SK-N-DZ (cell line): ENCODE measurements at regions not wholly inside any gene's neighbourhood (a gene's known extent, or its start where the extent isn't known, plus 50 kb on each side); places are given as distances from the start of the nearest gene placed in this dataset.

Experiments
- DNase-seq: peaks from one replicate; pipeline ENCODE4 v3.0.0-alpha.2; 2015; ENCODE audit warnings: low spot score

DNA sequence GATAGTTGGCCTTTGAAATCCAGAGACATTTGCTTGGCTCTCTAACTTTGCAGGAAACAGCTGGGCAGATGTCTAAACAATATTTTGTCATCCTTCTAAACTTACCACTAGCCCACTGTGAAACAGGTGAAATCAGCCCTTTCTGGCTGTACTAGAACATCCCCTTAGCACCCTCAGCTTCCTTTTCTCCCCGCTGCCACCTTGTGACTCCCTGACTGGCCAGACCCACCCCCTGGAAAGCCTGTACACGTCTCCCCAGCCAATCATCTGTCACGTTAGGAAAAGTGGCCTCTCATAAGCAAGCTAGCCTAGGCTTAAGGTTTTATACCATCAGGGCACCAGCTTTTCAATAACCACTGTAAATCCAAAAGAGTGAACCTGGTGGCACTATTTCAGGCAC lies 88.6 kb upstream of the E2F3 start:
- no peak for DNase-seq

DNA sequence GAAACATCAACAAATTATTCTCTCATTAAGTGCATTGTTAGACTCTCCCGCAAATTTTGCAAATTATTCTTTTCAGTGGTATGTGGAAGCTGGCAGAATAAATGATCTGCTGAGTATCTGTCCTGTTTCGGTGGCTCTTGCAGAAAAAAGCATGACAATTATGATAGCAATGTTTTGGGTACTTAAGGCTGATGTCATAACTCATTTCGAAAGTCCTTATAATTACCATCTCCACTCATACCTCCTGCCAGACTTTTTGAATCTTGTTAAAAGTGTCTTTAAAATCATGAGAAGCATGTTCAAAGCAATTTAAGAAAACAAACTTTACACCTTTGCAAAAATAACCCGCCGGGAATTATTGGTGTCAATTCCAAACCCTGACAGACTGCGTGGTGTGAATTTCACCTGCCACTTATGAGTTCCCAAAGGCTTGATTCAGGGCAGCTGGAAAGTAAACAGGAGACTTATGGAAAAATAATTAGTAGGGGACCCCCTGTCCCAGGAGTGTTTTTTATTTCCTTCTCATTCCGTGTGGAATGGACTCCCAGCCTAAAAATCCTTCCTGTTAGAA lies 87.6 kb upstream of the E2F3 start:
- no peak for DNase-seq

GRCh38 chr6:20314866-20315845 lies 86.5 kb upstream of the E2F3 start:
- no peak for DNase-seq

DNA sequence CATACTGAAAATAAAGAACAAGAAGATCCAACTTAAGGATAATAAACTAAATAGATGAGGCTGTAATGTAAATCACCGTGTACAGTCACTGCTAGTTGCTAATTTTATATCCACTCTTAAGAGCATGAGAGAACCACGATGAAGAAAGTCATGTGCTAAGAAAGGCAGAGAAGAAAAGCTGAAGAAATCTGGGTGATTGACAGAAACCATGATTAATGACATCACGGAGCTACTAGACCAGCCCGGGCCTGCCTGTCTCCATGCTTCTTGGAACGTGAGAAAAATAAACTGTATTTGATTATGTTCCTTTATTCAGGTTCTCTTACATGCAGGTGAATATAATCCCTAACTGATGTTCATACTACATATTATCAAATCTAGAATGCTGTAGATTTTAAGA lies 84.2 kb upstream of the E2F3 start:
- DNase-seq = no peak

GRCh38 chr6:20318851-20319387 lies 82.8 kb upstream of the E2F3 start:
- no peak for DNase-seq

GRCh38 chr6:20319520-20320357 lies 81.9 kb upstream of the E2F3 start:
- DNase-seq = no peak

- no peak for DNase-seq
Observed at GRCh38 chr6:20325641-20326421, 75.8 kb upstream of the E2F3 start.

DNA sequence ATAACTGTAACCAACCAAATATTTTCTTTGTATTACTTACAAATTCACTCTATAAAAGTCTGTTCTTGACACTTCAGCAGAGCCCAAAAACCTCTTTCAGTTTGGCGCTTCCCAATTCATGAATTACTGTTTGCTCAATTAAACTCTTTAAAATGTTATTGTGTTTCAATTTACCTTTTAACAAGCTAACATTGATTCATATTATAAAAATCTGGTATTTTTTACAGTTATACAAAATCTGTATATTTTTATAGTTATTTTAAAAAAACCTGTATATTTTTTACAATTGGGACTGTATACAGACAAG lies 75.3 kb upstream of the E2F3 start:
- no peak for DNase-seq

GRCh38 chr6:20327141-20327540 lies 74.5 kb upstream of the E2F3 start:
- no peak for DNase-seq

DNA sequence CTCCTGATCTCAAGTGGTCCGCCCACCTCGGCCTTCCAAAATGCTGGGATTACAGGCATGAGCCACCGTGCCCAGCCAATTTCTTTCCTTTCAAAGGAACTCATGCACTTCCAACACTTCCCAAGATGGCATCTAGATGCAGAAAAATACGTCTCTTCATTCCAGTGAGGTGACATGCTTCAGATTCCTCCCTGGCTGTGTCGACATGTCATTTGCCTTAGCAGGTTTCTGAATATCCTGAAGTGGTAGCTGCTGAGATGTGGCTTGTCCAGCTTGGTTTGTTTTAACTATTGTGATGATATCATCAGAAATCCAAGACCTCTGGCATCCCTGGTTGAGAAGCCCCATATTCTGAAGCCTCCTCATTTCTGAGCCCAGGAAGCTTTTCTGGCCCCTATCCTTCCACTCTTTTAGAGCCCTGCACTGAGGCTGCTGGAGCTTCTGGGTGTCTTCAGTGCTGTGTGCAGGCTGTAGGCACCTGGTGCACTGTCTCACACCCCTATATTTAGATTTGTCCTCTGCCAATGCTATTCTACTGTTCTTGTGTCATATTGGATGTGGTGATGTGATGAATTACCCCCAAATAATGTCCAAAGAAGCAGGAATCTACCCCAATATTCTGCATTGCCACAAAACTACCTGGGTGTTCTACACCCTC lies 73.3 kb upstream of the E2F3 start:
- DNase-seq = no peak

DNA sequence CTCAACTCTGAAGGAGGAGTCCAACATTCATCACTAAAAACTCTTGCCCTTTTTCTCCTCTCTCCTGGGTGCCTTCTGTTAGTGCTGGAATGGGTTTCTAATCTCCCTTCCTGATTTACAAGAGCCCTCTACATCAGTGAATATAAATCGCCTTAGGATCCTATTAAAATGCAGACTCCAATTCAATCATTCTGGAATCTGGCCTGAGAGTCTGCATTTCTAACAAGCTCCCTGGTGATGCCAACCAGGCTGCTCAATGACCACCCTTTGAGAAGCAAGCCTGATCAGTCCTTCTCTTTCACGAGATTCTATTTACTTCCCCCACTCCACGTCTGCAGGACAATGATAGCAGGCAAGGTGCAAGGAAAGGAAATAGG lies 72.8 kb upstream of the E2F3 start:
- no peak for DNase-seq

DNA sequence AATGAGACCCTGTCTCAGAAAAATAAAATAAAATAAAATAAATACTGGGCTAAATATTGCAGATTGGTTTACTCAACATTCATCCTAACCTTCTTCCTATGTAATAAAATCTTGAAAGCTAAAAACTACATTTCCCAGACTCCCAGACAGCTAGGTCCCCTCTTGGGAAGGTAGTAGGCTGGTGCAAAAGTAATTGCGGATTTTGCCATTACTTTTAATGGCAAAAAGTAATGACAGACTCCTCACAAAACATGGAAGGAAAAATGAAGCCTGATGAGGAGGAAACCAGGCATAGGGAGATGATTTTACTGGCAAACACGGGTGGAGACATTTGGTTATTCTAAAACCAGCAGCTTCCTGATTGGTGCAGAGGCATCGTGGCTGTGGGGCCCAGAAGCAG lies 70.6 kb upstream of the E2F3 start:
- no peak for DNase-seq

- DNase-seq = no peak
Observed at GRCh38 chr6:20331625-20332024, 70.1 kb upstream of the E2F3 start.

DNA sequence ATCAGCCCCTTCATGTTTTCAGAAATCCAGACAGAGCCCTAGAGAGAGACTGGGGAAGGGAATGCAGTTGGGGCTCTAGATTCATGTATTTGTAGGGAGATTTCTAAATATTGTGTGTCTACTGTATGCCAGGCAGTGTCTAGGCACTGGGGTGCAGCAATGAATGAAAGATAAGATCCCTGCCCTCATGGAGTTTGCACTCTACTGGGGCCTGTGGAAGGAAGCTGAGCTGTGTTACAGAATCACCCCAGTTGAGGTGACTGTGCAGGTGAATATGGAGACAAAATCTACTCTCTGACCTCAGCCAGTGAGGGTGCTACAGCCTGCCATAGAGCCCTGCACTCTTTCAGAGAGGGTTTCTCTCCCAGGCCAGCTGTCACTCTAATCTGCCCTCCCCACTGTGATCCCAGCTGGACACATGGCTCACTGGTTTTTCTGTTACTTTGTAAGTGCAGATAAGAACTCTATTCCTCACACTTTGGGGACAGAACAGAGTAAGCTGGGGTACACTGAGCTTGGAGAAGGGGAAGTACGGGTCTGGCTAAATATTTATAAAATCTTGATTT lies 69.2 kb upstream of the E2F3 start:
- no peak for DNase-seq

DNA sequence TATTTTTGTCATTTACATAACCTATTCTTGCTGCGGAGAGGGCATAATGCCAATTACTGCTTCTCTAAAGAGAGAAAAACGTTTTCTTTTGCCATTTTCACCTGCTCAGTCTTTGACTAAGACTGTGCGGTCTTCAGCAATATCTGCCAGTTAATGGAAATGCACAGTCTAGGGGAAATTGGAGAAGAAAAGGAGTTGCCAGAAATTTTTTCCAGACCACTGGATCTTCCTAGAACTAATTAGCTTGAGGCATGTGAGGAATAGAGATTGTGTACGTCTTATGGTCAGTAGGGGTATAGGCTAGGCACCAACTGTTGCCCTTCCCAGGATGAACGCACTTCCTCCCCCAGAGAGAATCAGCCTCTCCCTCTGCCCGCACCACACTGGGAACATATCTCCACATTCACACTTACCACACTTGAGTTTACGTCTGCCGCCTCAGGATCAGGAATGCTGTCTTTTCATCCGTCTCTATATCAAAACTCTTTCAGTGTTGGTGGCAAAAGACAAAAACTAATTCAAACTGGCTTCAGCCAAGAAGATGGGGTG lies 67.9 kb upstream of the E2F3 start:
- DNase-seq = no peak

DNA sequence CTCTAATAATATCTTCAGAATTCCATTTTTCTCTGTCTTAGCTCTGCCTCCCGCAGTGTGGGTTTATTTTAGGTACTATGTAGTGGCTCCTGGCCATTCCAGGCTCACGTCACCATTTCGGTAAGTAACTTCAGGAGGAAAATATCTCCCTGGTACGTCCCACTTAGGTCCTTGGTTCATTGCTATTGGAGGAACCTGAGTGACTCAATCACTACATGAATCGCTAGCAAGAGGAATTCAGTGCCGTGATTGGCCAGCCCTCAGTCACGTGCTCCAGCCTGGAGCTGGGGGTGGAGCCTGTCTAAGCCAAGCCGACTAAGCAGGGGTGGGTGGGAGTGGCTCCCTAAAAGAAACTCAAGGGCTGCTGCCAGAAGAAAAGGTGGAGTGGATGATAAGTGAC lies 67.3 kb upstream of the E2F3 start:
- no peak for DNase-seq

- DNase-seq = no peak
Observed at GRCh38 chr6:20334962-20335361, 66.7 kb upstream of the E2F3 start.

DNA sequence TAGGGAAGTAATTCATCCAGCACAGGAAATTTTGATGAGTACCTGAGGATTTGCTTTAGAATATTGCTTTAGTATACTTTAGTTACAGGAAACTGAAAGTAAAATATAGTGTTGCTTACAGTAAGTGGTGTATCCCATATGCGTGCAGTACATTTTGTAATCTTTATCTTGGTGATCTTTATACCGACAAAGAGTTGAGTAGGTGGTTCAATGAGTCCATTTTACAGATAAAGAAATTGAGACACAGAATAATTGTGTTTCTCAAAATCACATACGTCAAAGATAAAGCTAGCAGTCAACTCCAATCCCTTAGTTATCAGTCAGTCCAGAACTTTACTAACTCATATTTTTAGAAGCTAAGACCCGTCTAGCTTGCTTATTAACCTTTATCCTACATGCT lies 65.8 kb upstream of the E2F3 start:
- DNase-seq = no peak

DNA sequence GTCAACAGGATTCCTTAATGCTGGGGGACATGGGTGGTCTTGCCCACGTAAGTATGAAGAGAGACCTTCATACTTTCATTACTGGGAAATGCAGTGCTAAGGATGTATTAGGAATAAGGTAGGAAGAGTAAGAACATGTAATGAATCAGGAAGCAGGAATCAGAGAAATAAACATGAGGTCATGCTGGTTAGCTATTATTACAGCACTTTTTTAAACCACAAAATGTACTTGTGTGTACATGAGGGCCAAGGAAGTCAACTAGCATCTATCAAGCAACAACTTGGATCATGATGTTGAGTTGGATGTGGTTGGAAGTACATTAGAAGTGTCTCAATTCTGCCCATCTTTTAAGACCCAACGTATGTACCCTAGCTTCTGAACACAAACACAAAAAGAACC lies 63.5 kb upstream of the E2F3 start:
- DNase-seq = no peak
